GM10248 (cell line): ENCODE measurements at regions not wholly inside any gene's neighbourhood (a gene's known extent, or its start where the extent isn't known, plus 50 kb on each side); places are given as distances from the start of the nearest gene placed in this dataset.
A peak's percentile ranks its signal among the peaks of the same experiment; 100 is the strongest.
"Not testable (repeated sequence)": the region's sequence is repeated elsewhere in the genome, so short reads cannot be mapped to it uniquely, and the experiment has no call there.

Source experiments
- CTCF ChIA-PET: fragments of 300-600 bp; sonication (Branson Sonifier 250); formaldehyde crosslinking; extraction: SDS; loops from one replicate; lab custom pipeline; 2021; ENCODE audit warnings: antibody characterized with exemption; lab: Yijun Ruan, JAX
- POLR2A ChIA-PET: fragments of 350-650 bp; sonication (Branson Sonifier 250); formaldehyde crosslinking; extraction: SDS; loops from one replicate; lab custom pipeline; 2020; ENCODE audit warnings: antibody characterized with exemption; lab: Yijun Ruan, JAX
- DNase-seq: peaks from one replicate; pipeline ENCODE4 v3.0.0; 2012; ENCODE audit errors: extremely low spot score
- TF ChIP-seq, protein P1 (sequence below): IDR thresholded peaks from 2 replicates; pipeline ENCODE4 v1.5.1; 2012; ENCODE audit warnings: mild to moderate bottlenecking, low read depth; ENCODE audit errors: extremely low read depth, missing control alignments, control extremely low read depth

DNA sequence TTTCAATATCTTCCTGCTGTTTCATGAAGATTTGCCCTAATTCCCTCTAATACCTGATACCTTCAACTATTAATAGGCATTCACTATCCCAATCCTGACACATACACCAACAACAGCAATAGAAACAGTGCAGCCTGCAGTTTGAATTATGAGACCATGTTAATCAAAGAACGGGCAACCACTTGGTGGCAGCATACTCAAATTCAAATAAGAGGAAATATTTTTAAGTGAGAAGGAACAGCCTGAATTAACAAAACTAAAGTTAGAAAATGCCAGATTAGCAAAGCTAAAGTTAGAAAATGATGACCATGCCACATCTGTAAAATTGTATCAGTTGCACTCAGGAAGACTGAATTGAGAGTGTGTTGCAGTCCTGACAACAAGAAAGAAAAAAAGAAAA lies 204.9 kb downstream of the SMARCA1 start:
- CTCF ChIA-PET, result interaction anchor here (2.4 kb wide), 1 partner anchor 10 kb away, joined by 6 read pairs; no protein-coding TSS in a partner anchor
- POLR2A ChIA-PET, result no interaction called here
- no peak for DNase-seq
- TF ChIP-seq, protein P1, sequence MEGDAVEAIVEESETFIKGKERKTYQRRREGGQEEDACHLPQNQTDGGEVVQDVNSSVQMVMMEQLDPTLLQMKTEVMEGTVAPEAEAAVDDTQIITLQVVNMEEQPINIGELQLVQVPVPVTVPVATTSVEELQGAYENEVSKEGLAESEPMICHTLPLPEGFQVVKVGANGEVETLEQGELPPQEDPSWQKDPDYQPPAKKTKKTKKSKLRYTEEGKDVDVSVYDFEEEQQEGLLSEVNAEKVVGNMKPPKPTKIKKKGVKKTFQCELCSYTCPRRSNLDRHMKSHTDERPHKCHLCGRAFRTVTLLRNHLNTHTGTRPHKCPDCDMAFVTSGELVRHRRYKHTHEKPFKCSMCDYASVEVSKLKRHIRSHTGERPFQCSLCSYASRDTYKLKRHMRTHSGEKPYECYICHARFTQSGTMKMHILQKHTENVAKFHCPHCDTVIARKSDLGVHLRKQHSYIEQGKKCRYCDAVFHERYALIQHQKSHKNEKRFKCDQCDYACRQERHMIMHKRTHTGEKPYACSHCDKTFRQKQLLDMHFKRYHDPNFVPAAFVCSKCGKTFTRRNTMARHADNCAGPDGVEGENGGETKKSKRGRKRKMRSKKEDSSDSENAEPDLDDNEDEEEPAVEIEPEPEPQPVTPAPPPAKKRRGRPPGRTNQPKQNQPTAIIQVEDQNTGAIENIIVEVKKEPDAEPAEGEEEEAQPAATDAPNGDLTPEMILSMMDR, result peak; percentile 10

DNA sequence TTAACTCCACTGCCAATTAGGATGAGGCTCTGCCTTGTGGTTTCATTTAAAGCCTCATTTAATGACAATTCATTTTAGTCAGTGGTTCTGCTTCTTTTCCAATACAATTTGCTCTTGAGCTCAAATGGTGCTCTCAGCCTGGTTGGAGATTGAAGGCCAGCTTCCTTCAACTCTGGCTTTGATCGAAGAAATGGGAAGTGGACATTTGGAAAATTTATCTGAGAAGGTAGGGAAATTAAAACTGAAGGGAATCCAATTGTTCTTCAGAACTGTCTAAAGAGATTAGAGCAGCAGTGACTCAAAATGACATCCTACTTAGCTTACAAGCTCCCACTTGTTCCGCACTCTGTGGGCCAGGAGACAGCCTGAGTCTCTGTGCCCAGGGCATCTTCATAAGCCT lies 206.8 kb downstream of the SMARCA1 start:
- no peak for DNase-seq
- POLR2A ChIA-PET, result no interaction called here
- TF ChIP-seq, protein P1, result no peak
- CTCF ChIA-PET, result no interaction called here

DNA sequence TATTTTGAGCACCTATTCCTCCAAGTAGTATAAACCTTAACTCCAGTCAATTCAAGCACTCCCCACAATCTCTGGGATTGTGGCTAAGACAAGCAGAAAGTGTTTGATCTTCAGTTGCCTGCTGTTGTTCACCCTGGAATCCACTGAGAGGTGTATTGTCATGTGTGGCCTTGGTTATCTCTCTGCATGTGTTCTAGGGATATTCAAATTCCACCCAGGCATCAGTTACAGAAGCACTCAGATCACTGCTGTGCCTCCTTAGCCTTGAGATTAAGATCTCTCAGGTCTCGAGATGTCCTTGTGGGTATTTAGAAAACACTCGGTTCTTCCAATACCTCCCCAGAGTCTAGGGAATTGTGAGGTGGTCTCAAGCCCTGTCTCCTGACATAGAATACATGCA lies 213.3 kb downstream of the SMARCA1 start:
- TF ChIP-seq, protein P1, result no peak
- POLR2A ChIA-PET, result no interaction called here

DNA sequence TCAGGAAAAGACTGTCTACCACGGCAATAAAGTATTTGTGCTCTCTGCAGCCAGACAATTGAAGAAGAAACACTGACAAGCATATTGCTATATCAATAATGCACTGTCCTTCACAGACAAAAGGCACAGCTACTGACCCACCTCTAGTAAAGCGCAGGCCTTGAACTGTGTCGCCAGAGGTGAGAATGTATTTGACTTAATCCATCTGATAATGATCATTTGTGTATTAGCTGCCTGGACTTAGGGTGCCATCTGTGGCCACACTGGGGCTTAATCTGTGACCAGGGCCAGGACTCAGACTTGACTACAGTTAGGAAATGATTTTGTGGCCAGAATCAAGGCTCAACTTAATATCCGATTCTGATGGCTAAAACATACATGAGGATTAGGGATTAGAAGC lies 260.4 kb downstream of the SMARCA1 start:
- ChIA-PET CTCF (no interaction called here), POLR2A (no interaction called here)
- TF ChIP-seq, protein P1, result no peak
- DNase-seq, result no peak

More for the DNA sequence above, 213.3 kb downstream of the SMARCA1 start:
- CTCF ChIA-PET, result no interaction called here
- DNase-seq, result no peak

DNA sequence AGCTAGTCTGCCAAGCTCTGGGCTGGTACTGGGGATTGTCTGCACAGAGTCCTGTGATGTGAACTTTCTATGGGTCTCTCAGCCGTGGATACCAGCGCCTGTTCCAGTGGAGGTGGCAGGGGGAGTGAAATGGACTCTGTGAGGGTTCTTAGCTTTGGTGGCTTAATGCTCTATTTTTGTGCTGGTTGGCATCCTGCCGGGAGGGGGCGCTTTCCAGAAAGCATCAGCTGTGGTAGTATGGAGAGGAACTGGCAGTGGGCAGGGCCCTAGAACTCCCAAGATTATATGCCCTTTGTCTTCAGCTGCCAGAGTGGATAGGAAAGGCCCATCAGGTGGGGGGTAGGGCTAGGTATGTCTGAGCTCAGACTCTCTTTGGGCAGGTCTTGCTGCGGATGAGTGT lies 267.8 kb downstream of the SMARCA1 start:
- DNase-seq, POLR2A ChIA-PET: not testable (repeated sequence)
- CTCF ChIA-PET, result interaction anchor here (0.8 kb wide), 1 partner anchor 70 kb away, joined by 3 read pairs; no protein-coding TSS in a partner anchor

DNA sequence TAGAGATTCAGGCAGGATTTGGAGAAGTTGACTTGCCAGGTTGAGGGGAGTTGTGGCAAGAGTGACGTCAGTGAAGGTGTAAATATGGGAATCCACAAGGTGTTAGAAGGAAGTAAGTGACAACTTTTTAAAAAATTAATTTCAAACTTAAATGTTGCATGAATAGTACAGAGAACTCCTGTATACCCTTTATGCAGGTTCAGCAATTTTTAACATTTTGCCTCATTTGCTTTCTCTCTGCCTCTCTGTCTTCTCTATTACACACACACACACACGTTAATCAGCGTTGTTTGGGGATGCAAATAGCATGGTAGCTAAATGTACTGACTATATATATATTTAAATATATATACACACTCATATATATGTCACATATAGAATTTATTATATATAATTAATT lies 273.7 kb downstream of the SMARCA1 start:
- DNase-seq, result no peak
- TF ChIP-seq, protein P1, result no peak
- POLR2A ChIA-PET, result no interaction called here
- CTCF ChIA-PET, result no interaction called here

DNA sequence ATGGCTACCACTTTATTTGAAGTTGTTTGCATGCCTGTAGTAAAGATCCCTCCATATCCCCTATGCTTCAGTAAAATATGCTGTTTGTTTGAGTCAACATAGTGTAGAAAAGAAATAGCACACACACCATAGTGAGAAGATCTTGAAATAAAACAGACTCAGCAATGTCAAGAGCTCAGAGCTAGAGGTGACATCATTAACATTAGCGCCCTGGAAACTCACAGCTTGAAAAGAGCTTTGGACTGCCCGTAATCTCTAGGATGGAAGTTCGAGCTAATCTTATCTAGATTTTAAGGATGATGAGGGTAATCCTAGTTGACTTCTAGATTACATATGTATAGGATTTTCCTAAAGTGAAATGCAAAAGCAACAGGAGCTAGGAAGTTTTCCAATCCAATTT lies 275.6 kb downstream of the SMARCA1 start:
- TF ChIP-seq, protein P1, result no peak
- no peak for DNase-seq
- CTCF ChIA-PET, result no interaction called here
- POLR2A ChIA-PET, result no interaction called here
